GM18873 (cell line): ENCODE measurements at regions not wholly inside any gene's neighbourhood (a gene's known extent, or its start where the extent isn't known, plus 50 kb on each side); places are given as distances from the start of the nearest gene placed in this dataset.
"Not testable (repeated sequence)": the region's sequence is repeated elsewhere in the genome, so short reads cannot be mapped to it uniquely, and the experiment has no call there.

Source experiments
- ATAC-seq: cut with Tn5 transposase; IDR thresholded peaks from one replicate; pipeline ENCODE4 v1.9.1; 2021; ENCODE audit warnings: mild to moderate bottlenecking, moderate library complexity, moderate number of reproducible peaks; ENCODE audit not compliant: unreplicated experiment, low FRiP score

- no peak for ATAC-seq
These were observed 305.0 kb downstream of the TYW1 start for GRCh38 chr7:67301667-67302066.

- peak; percentile 88 for ATAC-seq
These were observed 305.7 kb downstream of the TYW1 start for GRCh38 chr7:67302113-67303039.

- ATAC-seq: not testable (repeated sequence)
These were observed 308.2 kb downstream of the TYW1 start for GRCh38 chr7:67304846-67305245.

GRCh38 chr7:67306331-67306730 lies 309.7 kb downstream of the TYW1 start:
- ATAC-seq: no peak

- no peak for ATAC-seq
These were observed 313.3 kb downstream of the TYW1 start for GRCh38 chr7:67309764-67310549.

- no peak for ATAC-seq
These were observed 315.3 kb downstream of the TYW1 start for GRCh38 chr7:67311901-67312300.

GRCh38 chr7:67313213-67313612 lies 316.6 kb downstream of the TYW1 start:
- no peak for ATAC-seq

- ATAC-seq: not testable (repeated sequence)
These were observed 320.3 kb downstream of the TYW1 start for GRCh38 chr7:67316902-67317301.

- ATAC-seq: not testable (repeated sequence)
These were observed 331.6 kb downstream of the TYW1 start for GRCh38 chr7:67328257-67328656.

GRCh38 chr7:67335165-67335564 lies 338.5 kb downstream of the TYW1 start:
- ATAC-seq: not testable (repeated sequence)

GRCh38 chr7:67335663-67336062 lies 339.0 kb downstream of the TYW1 start:
- not testable (repeated sequence) for ATAC-seq

GRCh38 chr7:67338545-67338944 lies 341.9 kb downstream of the TYW1 start:
- not testable (repeated sequence) for ATAC-seq

- no peak for ATAC-seq
These were observed 344.6 kb downstream of the TYW1 start for GRCh38 chr7:67341153-67341768.

- no peak for ATAC-seq
These were observed 346.5 kb downstream of the TYW1 start for GRCh38 chr7:67343114-67343513.

GRCh38 chr7:67343572-67343971 lies 346.9 kb downstream of the TYW1 start:
- ATAC-seq: no peak

GRCh38 chr7:67344481-67345193 lies 348.0 kb downstream of the TYW1 start:
- ATAC-seq: no peak

- ATAC-seq: no peak
These were observed 349.5 kb downstream of the TYW1 start for GRCh38 chr7:67346126-67346525.

GRCh38 chr7:67346876-67347275 lies 350.2 kb downstream of the TYW1 start:
- no peak for ATAC-seq

- no peak for ATAC-seq
These were observed 351.5 kb downstream of the TYW1 start for GRCh38 chr7:67348171-67348570.

- not testable (repeated sequence) for ATAC-seq
These were observed 361.0 kb downstream of the TYW1 start for GRCh38 chr7:67357653-67358052.
